ENCODE measurements at regions not wholly inside any gene's neighbourhood (a gene's known extent, or its start where the extent isn't known, plus 50 kb on each side); places are given as distances from the start of the nearest gene placed in this dataset.

GRCh38 chr2:139394801-139395200, 614.6 kb upstream of the NXPH2 start:
- no peak overlapping the region for H3K27ac ChIP-seq (ENCODE audit: low read length)
- H3K79me2 ChIP-seq (ENCODE audit: low read length) = no peaks in the 10 kb centered on the region
- DNase-seq (no peak), ATAC-seq (no peak)
- no peaks in the 10 kb centered on the region for H3K27me3 ChIP-seq (ENCODE audit: low read length)
- H3K9me3 ChIP-seq (ENCODE audit: low read length) = no peaks in the 10 kb centered on the region
- no peaks in the 10 kb centered on the region for H3K4me1 ChIP-seq (ENCODE audit: insufficient read depth, low read length)
- ChIA-PET POLR2A (ENCODE audit: unreplicated experiment) (interaction anchor here (0.6 kb wide), 1 partner anchor 56 kb away, joined by 37 read pairs; no protein-coding TSS in a partner anchor), CTCF (no interaction called here)
- no peak overlapping the region for H3K4me2 ChIP-seq (ENCODE audit: low read length)
- H4K20me1 ChIP-seq (ENCODE audit: low read length) = no peaks in the 10 kb centered on the region
- no peaks in the 10 kb centered on the region for H3K36me3 ChIP-seq (ENCODE audit: low read depth, low read length)
- H3K9me2 ChIP-seq (replicated peaks; ENCODE audit: low read length) = no peaks in the 10 kb centered on the region
- no peak overlapping the region for H3K9ac ChIP-seq (ENCODE audit: low read length)
- peak overlapping the region; percentile 42; the same call in 1 of the 2 replicates for H2AFZ ChIP-seq (ENCODE audit: low read length)
- TF ChIP-seq EZH2 (IDR thresholded peaks at IDR 0.05; ENCODE audit: low read length, unreplicated experiment) = no peak
- no peak for TF ChIP-seq CTCF (conservative IDR thresholded peaks at IDR 0.05; ENCODE audit: low read depth, low read length)
- no peak for TF ChIP-seq EZH2phosphoT487 (IDR thresholded peaks at IDR 0.05; ENCODE audit: borderline replicate concordance, low read length)
- BruUV-seq (replicated peaks) = no TSS peak
- H3F3A ChIP-seq (ENCODE audit: low read length, unreplicated experiment) = no peaks in the 10 kb centered on the region
- H3K4me3 ChIP-seq (ENCODE audit: low read length) = no peak overlapping the region
- intact Hi-C loops (cut with micrococcal nuclease) = no loop called here

GRCh38 chr2:139389391-139389790, 609.2 kb upstream of the NXPH2 start:
- H3K36me3 ChIP-seq (ENCODE audit: low read depth, low read length) = no peaks in the 10 kb centered on the region
- DNase-seq (no peak), ATAC-seq (no peak)
- H3K4me1 ChIP-seq (ENCODE audit: insufficient read depth, low read length) = no peaks in the 10 kb centered on the region
- no peaks in the 10 kb centered on the region for H3K27me3 ChIP-seq (ENCODE audit: low read length)
- H3F3A ChIP-seq (ENCODE audit: low read length, unreplicated experiment) = no peaks in the 10 kb centered on the region
- POLR2A ChIA-PET (ENCODE audit: unreplicated experiment) = no interaction called here
- H3K9me3 ChIP-seq (ENCODE audit: low read length) = no peaks in the 10 kb centered on the region
- H4K20me1 ChIP-seq (ENCODE audit: low read length) = no peaks in the 10 kb centered on the region
- TF ChIP-seq CTCF (conservative IDR thresholded peaks at IDR 0.05; ENCODE audit: low read depth, low read length) (no peak), EZH2phosphoT487 (IDR thresholded peaks at IDR 0.05; ENCODE audit: borderline replicate concordance, low read length) (no peak), EZH2 (IDR thresholded peaks at IDR 0.05; ENCODE audit: low read length, unreplicated experiment) (no peak)
- H3K9ac ChIP-seq (ENCODE audit: low read length) = no peak overlapping the region
- CTCF ChIA-PET = no interaction called here
- no peak overlapping the region for H3K27ac ChIP-seq (ENCODE audit: low read length)
- no peak overlapping the region for H3K4me2 ChIP-seq (ENCODE audit: low read length)
- H3K79me2 ChIP-seq (ENCODE audit: low read length) = no peaks in the 10 kb centered on the region
- no peak overlapping the region for H3K4me3 ChIP-seq (ENCODE audit: low read length)
- intact Hi-C loops (cut with micrococcal nuclease) = no loop called here
- H3K9me2 ChIP-seq (replicated peaks; ENCODE audit: low read length) = no peaks in the 10 kb centered on the region
- no peak overlapping the region for H2AFZ ChIP-seq (ENCODE audit: low read length)
- no TSS peak for BruUV-seq (replicated peaks)

GRCh38 chr2:139386401-139386800, 606.2 kb upstream of the NXPH2 start:
- BruUV-seq (replicated peaks) = no TSS peak
- H3K79me2 ChIP-seq (ENCODE audit: low read length) = no peaks in the 10 kb centered on the region
- no peaks in the 10 kb centered on the region for H3K27me3 ChIP-seq (ENCODE audit: low read length)
- no peak overlapping the region for H3K9ac ChIP-seq (ENCODE audit: low read length)
- no peak for TF ChIP-seq EZH2 (IDR thresholded peaks at IDR 0.05; ENCODE audit: low read length, unreplicated experiment)
- no peak for TF ChIP-seq EZH2phosphoT487 (IDR thresholded peaks at IDR 0.05; ENCODE audit: borderline replicate concordance, low read length)
- no peak for TF ChIP-seq CTCF (conservative IDR thresholded peaks at IDR 0.05; ENCODE audit: low read depth, low read length)
- ChIA-PET POLR2A (ENCODE audit: unreplicated experiment) (interaction anchor here (0.5 kb wide), 1 partner anchor 1641 kb away, joined by 3 read pairs; no protein-coding TSS in a partner anchor), CTCF (no interaction called here)
- no peaks in the 10 kb centered on the region for H4K20me1 ChIP-seq (ENCODE audit: low read length)
- no peak overlapping the region for H3K27ac ChIP-seq (ENCODE audit: low read length)
- intact Hi-C loops (cut with micrococcal nuclease) = no loop called here
- ATAC-seq (no peak), DNase-seq (peak; percentile 13)
- no peaks in the 10 kb centered on the region for H3K36me3 ChIP-seq (ENCODE audit: low read depth, low read length)
- no peak overlapping the region for H2AFZ ChIP-seq (ENCODE audit: low read length)
- H3F3A ChIP-seq (ENCODE audit: low read length, unreplicated experiment) = no peaks in the 10 kb centered on the region
- H3K4me1 ChIP-seq (ENCODE audit: insufficient read depth, low read length) = no peaks in the 10 kb centered on the region
- no peaks in the 10 kb centered on the region for H3K9me3 ChIP-seq (ENCODE audit: low read length)
- H3K9me2 ChIP-seq (replicated peaks; ENCODE audit: low read length) = no peaks in the 10 kb centered on the region
- no peak overlapping the region for H3K4me3 ChIP-seq (ENCODE audit: low read length)
- H3K4me2 ChIP-seq (ENCODE audit: low read length) = no peak overlapping the region
